ENCODE measurements at regions not wholly inside any gene's neighbourhood (a gene's known extent, or its start where the extent isn't known, plus 50 kb on each side); places are given as distances from the start of the nearest gene placed in this dataset.

DNA sequence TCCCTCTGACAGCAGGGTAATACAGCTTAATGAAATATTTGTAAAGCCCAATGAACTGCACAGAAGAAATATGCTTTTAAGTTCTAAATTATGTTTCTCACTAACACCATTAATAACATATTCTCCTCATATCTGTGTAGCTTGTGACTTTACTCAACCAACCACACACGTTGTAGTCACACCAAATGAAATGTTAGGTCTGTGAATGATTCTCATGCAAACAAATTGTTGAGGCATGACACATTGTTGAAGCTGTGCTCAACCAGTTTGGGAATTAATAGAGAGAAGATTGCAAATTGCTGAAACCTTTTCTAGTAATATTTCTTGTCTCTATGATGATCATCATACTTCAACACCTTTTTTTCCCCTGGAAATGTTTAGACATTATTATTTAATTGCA lies 645.9 kb downstream of the PCDH7 start:
- Histone ChIP-seq H3K27me3 (no peaks in the 10 kb centered on the region), H3K4me1 (no peaks in the 10 kb centered on the region), H3K9me3 (no peaks in the 10 kb centered on the region), H3K36me3 (no peaks in the 10 kb centered on the region), H3K4me3 (no peak overlapping the region), H3K27ac (no peak overlapping the region)
- TF ChIP-seq POLR2AphosphoS5 (IDR thresholded peaks at IDR 0.05) = no peak
- TF ChIP-seq, protein P1, sequence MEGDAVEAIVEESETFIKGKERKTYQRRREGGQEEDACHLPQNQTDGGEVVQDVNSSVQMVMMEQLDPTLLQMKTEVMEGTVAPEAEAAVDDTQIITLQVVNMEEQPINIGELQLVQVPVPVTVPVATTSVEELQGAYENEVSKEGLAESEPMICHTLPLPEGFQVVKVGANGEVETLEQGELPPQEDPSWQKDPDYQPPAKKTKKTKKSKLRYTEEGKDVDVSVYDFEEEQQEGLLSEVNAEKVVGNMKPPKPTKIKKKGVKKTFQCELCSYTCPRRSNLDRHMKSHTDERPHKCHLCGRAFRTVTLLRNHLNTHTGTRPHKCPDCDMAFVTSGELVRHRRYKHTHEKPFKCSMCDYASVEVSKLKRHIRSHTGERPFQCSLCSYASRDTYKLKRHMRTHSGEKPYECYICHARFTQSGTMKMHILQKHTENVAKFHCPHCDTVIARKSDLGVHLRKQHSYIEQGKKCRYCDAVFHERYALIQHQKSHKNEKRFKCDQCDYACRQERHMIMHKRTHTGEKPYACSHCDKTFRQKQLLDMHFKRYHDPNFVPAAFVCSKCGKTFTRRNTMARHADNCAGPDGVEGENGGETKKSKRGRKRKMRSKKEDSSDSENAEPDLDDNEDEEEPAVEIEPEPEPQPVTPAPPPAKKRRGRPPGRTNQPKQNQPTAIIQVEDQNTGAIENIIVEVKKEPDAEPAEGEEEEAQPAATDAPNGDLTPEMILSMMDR (IDR thresholded peaks at IDR 0.05) = no peak
- no peak for TF ChIP-seq EP300 (IDR thresholded peaks at IDR 0.05)
- TF ChIP-seq POLR2A (IDR thresholded peaks at IDR 0.05) = no peak
- no peak for DNase-seq
- intact Hi-C loops (cut with DNase I; ENCODE audit: low total_unique reads) = no loop called here
- WGBS, 5 donors = 13 to 53% (median 16%) methylated on average over 1 of the region's 1 CpG

DNA sequence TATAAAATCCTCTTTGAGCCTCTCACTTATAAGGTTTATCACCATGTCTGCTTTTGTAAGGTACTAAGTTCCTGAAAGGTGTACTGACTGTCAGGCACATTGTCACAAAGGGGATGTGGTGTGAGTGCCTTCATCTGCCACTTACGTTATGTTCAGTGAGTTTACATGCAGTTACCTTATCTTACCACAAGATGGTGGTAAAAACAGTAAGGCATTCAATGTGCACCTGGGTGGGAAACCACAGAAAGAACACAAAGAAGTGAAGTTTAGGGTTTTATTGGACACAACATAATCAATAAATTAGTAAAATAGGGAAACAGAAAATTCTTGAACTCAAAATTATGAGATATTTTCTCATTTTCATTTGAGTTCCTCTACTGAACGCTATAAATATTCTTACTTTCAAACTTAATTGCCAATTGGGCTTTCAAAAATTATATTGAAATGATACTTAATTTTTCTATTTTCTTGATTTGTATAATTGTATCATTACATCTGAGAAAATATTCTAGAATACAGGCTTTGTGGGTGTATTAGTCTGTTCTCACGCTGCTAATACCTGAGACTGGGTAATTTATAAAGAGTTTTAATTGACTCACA lies 650.8 kb downstream of the PCDH7 start:
- Histone ChIP-seq H3K9me3 (no peaks in the 10 kb centered on the region), H3K27ac (no peak overlapping the region), H3K36me3 (no peaks in the 10 kb centered on the region), H3K27me3 (no peaks in the 10 kb centered on the region), H3K4me3 (no peak overlapping the region), H3K4me1 (no peaks in the 10 kb centered on the region)
- DNase-seq = peak in 1 of 2 donors; percentile 68
- TF ChIP-seq POLR2A (IDR thresholded peaks at IDR 0.05) = no peak
- TF ChIP-seq, protein P1 (IDR thresholded peaks at IDR 0.05) = peak in 5 of 7 experiments; percentile 31 to 70 (median 60)
- TF ChIP-seq POLR2AphosphoS5 (IDR thresholded peaks at IDR 0.05) = no peak
- TF ChIP-seq EP300 (IDR thresholded peaks at IDR 0.05) = no peak
- WGBS, 5 donors = 60 to 66% (median 65%) methylated on average over 3 of the region's 3 CpGs
- intact Hi-C loops (cut with DNase I; ENCODE audit: low total_unique reads) = no loop called here

DNA sequence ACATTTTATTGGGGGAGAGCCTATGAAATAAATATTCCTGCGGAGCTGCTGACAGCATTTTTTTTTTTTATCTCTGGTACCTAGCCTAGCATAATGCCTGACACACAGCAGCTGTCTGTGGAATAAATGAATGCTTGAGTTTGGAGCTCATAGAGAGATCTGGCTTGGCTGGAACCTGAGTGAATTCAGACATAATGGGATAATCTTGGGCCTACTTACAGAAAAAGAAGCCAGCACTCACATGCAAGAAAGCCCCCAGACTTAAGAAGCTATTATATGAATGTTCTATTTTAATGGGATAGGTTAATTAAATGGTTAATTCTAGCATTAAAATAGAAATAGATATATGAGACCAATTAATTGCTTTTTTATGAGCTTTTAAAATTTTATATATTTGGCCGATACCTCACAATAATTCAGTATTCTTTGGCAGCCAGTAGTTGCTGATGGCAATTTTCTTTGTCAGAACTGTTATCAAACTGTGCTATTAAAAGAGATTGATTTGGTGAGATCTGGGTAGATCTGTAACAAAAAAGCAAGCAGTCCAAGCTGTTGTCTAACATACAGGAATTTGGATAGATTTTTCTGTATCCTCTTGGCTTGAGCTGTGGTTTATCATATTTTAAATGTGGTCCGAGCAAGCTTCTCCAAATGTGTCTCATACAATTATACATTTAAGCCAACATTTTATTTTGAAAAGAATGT lies 654.2 kb downstream of the PCDH7 start:
- no peak for TF ChIP-seq EP300 (IDR thresholded peaks at IDR 0.05)
- TF ChIP-seq POLR2AphosphoS5 (IDR thresholded peaks at IDR 0.05) = no peak
- TF ChIP-seq, protein P1 (IDR thresholded peaks at IDR 0.05) = no peak
- TF ChIP-seq POLR2A (IDR thresholded peaks at IDR 0.05) = no peak
- DNase-seq = peak in 1 of 2 donors; percentile 57
- H3K4me3 ChIP-seq = no peak overlapping the region
- H3K36me3 ChIP-seq = no peaks in the 10 kb centered on the region
- no peaks in the 10 kb centered on the region for H3K27me3 ChIP-seq
- H3K9me3 ChIP-seq = no peaks in the 10 kb centered on the region
- H3K4me1 ChIP-seq = peaks cover 0 to 6% (median 2%) of the 10 kb centered on the region in 4 donors
- H3K27ac ChIP-seq = no peak overlapping the region
- intact Hi-C loops (cut with DNase I; ENCODE audit: low total_unique reads) = no loop called here
- 75 to 87% (median 81%) methylated on average over 3 of the region's 3 CpGs for whole genome bisulfite sequencing, 5 donors

DNA sequence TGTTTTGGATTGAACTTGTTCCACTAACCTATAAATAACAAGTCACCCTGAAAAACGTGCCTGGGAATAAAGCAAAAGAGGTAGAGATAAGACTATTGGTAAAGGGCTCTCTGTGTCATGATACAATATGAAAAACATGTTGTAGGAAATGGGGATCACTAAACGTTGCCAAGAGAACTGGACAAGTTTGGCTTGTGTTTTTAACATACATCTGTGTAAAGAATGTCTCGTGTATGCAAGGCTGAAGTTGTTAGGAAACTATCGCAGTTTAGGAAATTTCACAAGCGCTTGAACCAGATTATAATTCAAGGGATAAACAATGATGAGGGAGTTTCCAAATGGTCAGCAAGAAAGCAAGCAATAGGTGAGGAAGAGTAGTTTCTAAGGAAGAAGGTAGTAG lies 655.8 kb downstream of the PCDH7 start:
- intact Hi-C loops (cut with DNase I; ENCODE audit: low total_unique reads) = no loop called here
- DNase-seq = peak in 1 of 2 donors; percentile 21
- Histone ChIP-seq H3K4me1 (peaks cover 0 to 6% (median 2%) of the 10 kb centered on the region in 4 donors), H3K9me3 (no peaks in the 10 kb centered on the region), H3K27me3 (no peaks in the 10 kb centered on the region), H3K4me3 (no peak overlapping the region), H3K27ac (no peak overlapping the region), H3K36me3 (no peaks in the 10 kb centered on the region)
- WGBS, 5 donors = 53 to 68% (median 57%) methylated on average over 5 of the region's 5 CpGs
- TF ChIP-seq POLR2AphosphoS5 (IDR thresholded peaks at IDR 0.05) = no peak

DNA sequence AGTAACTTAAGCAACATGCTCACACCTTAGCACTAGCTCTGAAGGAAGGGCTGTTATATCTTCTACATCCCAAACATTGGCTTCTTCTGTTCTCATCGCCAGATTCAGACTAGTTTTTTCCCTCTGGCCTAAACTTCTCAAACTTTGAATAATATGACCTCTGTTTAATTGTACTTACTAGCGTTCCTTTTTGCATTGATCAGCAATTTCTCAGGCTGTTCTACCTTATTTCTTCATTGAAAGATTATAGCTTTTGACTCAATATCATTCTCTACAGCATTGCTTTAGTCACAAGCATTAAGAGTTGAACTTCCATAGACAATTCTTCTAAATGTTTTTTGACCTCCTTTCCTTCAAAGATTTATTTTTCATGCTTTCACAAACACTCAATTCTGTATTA lies 659.2 kb downstream of the PCDH7 start:
- Histone ChIP-seq H3K27ac (no peak overlapping the region), H3K9me3 (no peaks in the 10 kb centered on the region), H3K36me3 (no peaks in the 10 kb centered on the region), H3K4me1 (peaks cover 0 to 6% (median 2%) of the 10 kb centered on the region in 4 donors), H3K27me3 (no peaks in the 10 kb centered on the region), H3K4me3 (no peak overlapping the region)
- intact Hi-C loops (cut with DNase I; ENCODE audit: low total_unique reads) = no loop called here
- TF ChIP-seq, protein P1 (IDR thresholded peaks at IDR 0.05) = no peak
- TF ChIP-seq POLR2AphosphoS5 (IDR thresholded peaks at IDR 0.05) (no peak), POLR2A (IDR thresholded peaks at IDR 0.05) (no peak), EP300 (IDR thresholded peaks at IDR 0.05) (no peak)
- no peak for DNase-seq
- 89 to 91% (median 90%) methylated on average over 2 of the region's 2 CpGs for WGBS, 5 donors

Data from stomach (tissue), 8 donors.